GM06990 (cell line): ENCODE measurements at regions not wholly inside any gene's neighbourhood (a gene's known extent, or its start where the extent isn't known, plus 50 kb on each side); places are given as distances from the start of the nearest gene placed in this dataset.

Experiments
- DNase-seq: peaks from one replicate; pipeline ENCODE4 v3.0.0-alpha.2; 2011; ENCODE audit not compliant: insufficient read length; ENCODE audit errors: extremely low read depth
- H3K27me3 ChIP-seq: replicated peaks from 2 replicates; pipeline ENCODE4 v1.6.0; 2011; ENCODE audit warnings: low read length; ENCODE audit not compliant: control insufficient read depth, insufficient read depth
- H3K36me3 ChIP-seq: 2 replicates; pipeline ENCODE4 v1.5.1; 2011; ENCODE audit warnings: low read length; ENCODE audit not compliant: control insufficient read depth, insufficient read depth
- H3K4me3 ChIP-seq: replicated peaks from 2 replicates; pipeline ENCODE4 v1.5.1; 2011; ENCODE audit warnings: low read depth, mild to moderate bottlenecking, control low read depth, low read length
- CTCF ChIP-seq: IDR thresholded peaks from 2 replicates; pipeline ENCODE4 v1.5.1; 2011; ENCODE audit warnings: low read length, control low read depth, mild to moderate bottlenecking, inconsistent platforms; ENCODE audit not compliant: insufficient read depth, poor library complexity, severe bottlenecking

GRCh38 chr4:38323141-38323641, 340.8 kb upstream of the KLF3 start:
- H3K4me3 ChIP-seq: no peak overlapping the region
- no peaks in the 10 kb centered on the region for H3K36me3 ChIP-seq
- TF ChIP-seq CTCF: no peak
- H3K27me3 ChIP-seq: no peaks in the 10 kb centered on the region
- no peak for DNase-seq

GRCh38 chr4:38324861-38325628, 339.0 kb upstream of the KLF3 start:
- no peak for TF ChIP-seq CTCF
- no peak for DNase-seq
- H3K36me3 ChIP-seq: no peaks in the 10 kb centered on the region
- H3K27me3 ChIP-seq: no peaks in the 10 kb centered on the region
- H3K4me3 ChIP-seq: no peak overlapping the region

GRCh38 chr4:38325629-38325913, 338.4 kb upstream of the KLF3 start:
- no peak for TF ChIP-seq CTCF
- DNase-seq: no peak
- Histone ChIP-seq H3K27me3 (no peaks in the 10 kb centered on the region), H3K36me3 (no peaks in the 10 kb centered on the region), H3K4me3 (no peak overlapping the region)

- DNase-seq: no peak
- TF ChIP-seq CTCF: no peak
- no peak overlapping the region for H3K4me3 ChIP-seq
- no peaks in the 10 kb centered on the region for H3K27me3 ChIP-seq
- no peaks in the 10 kb centered on the region for H3K36me3 ChIP-seq
Observed at GRCh38 chr4:38326499-38326898, 337.5 kb upstream of the KLF3 start.

- Histone ChIP-seq H3K27me3 (no peaks in the 10 kb centered on the region), H3K36me3 (no peaks in the 10 kb centered on the region), H3K4me3 (no peak overlapping the region)
- TF ChIP-seq CTCF: no peak
- no peak for DNase-seq
Observed at GRCh38 chr4:38327174-38327573, 336.8 kb upstream of the KLF3 start.
